ENCODE measurements at regions not wholly inside any gene's neighbourhood (a gene's known extent, or its start where the extent isn't known, plus 50 kb on each side); places are given as distances from the start of the nearest gene placed in this dataset.

GRCh38 chr1:96416111-96416595, 305.4 kb upstream of the PTBP2 start (continued):
- TF ChIP-seq NFIC (IDR thresholded peaks at IDR 0.05; ENCODE audit: borderline replicate concordance) (peak; percentile 93), ZBTB33 (IDR thresholded peaks at IDR 0.05; ENCODE audit: borderline replicate concordance, low read depth) (peak; percentile 90), CTCF (IDR thresholded peaks at IDR 0.05) (no peak), FOSL2 (IDR thresholded peaks at IDR 0.05; ENCODE audit: borderline replicate concordance, low read depth) (peak; percentile 95), ELF1 (IDR thresholded peaks at IDR 0.05) (peak; percentile 39; the same call in 1 of the 2 replicates), REST (IDR thresholded peaks at IDR 0.05; ENCODE audit: low read depth, low read length) (no peak)

- DNase-seq, result peak; percentile 38
- H3K79me2 ChIP-seq (ENCODE audit: insufficient read depth), result no peaks in the 10 kb centered on the region
- no peaks in the 10 kb centered on the region for H3K36me3 ChIP-seq (replicated peaks in 1 of 2; ENCODE audit: control insufficient read depth in 1 of 2, insufficient read depth in 2 of 2, low read length in 1 of 2)
- H2AFZ ChIP-seq (ENCODE audit: low read depth), result no peak overlapping the region
- peak overlapping the region; percentile 69 to 89 for H3K27ac ChIP-seq (ENCODE audit: low read depth in 2 of 2, low read length in 1 of 2)
- no peak overlapping the region for H3K4me3 ChIP-seq (ENCODE audit: low read depth in 2 of 2, low read length in 1 of 2)
- peaks cover 9% of the 10 kb centered on the region for H3F3A ChIP-seq (replicated peaks; ENCODE audit: insufficient read depth)
- H3K4me2 ChIP-seq, result peak overlapping the region; percentile 18; the same call in 1 of the 2 replicates
- H3K4me1 ChIP-seq (ENCODE audit: control insufficient read depth in 1 of 2, insufficient read depth in 2 of 2, low read depth in 1 of 2, low read length in 1 of 2), result peaks cover 5 to 14% of the 10 kb centered on the region in 2 experiments; a peak in 2 of 4 replicates
- WGBS (ENCODE audit: low lambda C conversion rate), result 24% methylated on average over 5 of the region's 5 CpGs
- POLR2A ChIA-PET, result no interaction called here
- no peaks in the 10 kb centered on the region for H3K27me3 ChIP-seq (ENCODE audit: insufficient read depth)
- CTCF ChIA-PET, result no interaction called here
- H3K9ac ChIP-seq, result no peak overlapping the region
- H3K9me2 ChIP-seq, result no peaks in the 10 kb centered on the region
- H4K20me1 ChIP-seq (ENCODE audit: insufficient read depth), result no peaks in the 10 kb centered on the region
- H3K9me3 ChIP-seq, result no peaks in the 10 kb centered on the region
- TF ChIP-seq USF2 (IDR thresholded peaks at IDR 0.05; ENCODE audit: borderline replicate concordance, low read depth, low read length) (no peak), REST (IDR thresholded peaks at IDR 0.05; ENCODE audit: low read depth, low read length) (no peak), NFIC (IDR thresholded peaks at IDR 0.05; ENCODE audit: borderline replicate concordance) (no peak), ELF1 (IDR thresholded peaks at IDR 0.05) (no peak), TAF1 (IDR thresholded peaks at IDR 0.05; ENCODE audit: borderline replicate concordance, low read depth, low read length) (no peak), MAX (IDR thresholded peaks at IDR 0.05; ENCODE audit: low read depth) (no peak), YY1 (IDR thresholded peaks at IDR 0.05; ENCODE audit: low read depth) (no peak), SMC3 (IDR thresholded peaks at IDR 0.05; ENCODE audit: low read depth, low read length) (no peak), RFX5 (IDR thresholded peaks at IDR 0.05; ENCODE audit: low read length) (no peak), RAD21 (IDR thresholded peaks at IDR 0.05; ENCODE audit: low read length) (no peak), FOSL2 (IDR thresholded peaks at IDR 0.05; ENCODE audit: borderline replicate concordance, low read depth) (no peak), MXI1 (IDR thresholded peaks at IDR 0.05; ENCODE audit: low read depth, low read length) (0 out of 2 replicates have a peak, but pooled peaks have one; percentile 15), NRF1 (IDR thresholded peaks at IDR 0.05; ENCODE audit: low read depth, low read length) (no peak), FOXM1 (IDR thresholded peaks at IDR 0.05; ENCODE audit: low read depth) (0 out of 2 replicates have a peak, but pooled peaks have one; percentile 54), TCF12 (IDR thresholded peaks at IDR 0.05) (no peak)
Measured at GRCh38 chr1:96416701-96417444, 304.7 kb upstream of the PTBP2 start.

Measured in SK-N-SH (cell line).